WTC11 (cell line): ENCODE measurements at regions not wholly inside any gene's neighbourhood (a gene's known extent, or its start where the extent isn't known, plus 50 kb on each side); places are given as distances from the start of the nearest gene placed in this dataset.

Source experiments
- ATAC-seq: fragments of 200-7000 bp; cut with Tn5 transposase; 2 replicates; pipeline ENCODE4 v1.10.0; 2021; ENCODE audit warnings: mild to moderate bottlenecking, moderate library complexity
- CTCF ChIA-PET: fragments of 300-600 bp; sonication (Branson Sonifier 250); formaldehyde crosslinking; loops from one replicate; lab custom pipeline; 2021; ENCODE audit warnings: antibody characterized with exemption; lab: Charles Lee
- POLR2A ChIA-PET: fragments of 350-600 bp; sonication (Branson Sonifier 250); formaldehyde crosslinking; loops from one replicate; lab custom pipeline; 2021; ENCODE audit warnings: antibody characterized with exemption; lab: Charles Lee
- DNase-seq: peaks from one replicate; pipeline ENCODE4 v3.0.0; 2021; ENCODE audit warnings: low spot score
- H3K27ac Mint-ChIP-seq: 2 replicates; pipeline ENCODE4 v1.8.0; 2021; ENCODE audit warnings: mixed read lengths
- H3K27me3 Mint-ChIP-seq: 2 replicates; pipeline ENCODE4 v1.8.0; 2021; ENCODE audit warnings: low read depth, mild to moderate bottlenecking, moderate library complexity, mixed read lengths
- H3K36me3 Mint-ChIP-seq: 2 replicates; pipeline ENCODE4 v1.8.0; 2021; ENCODE audit warnings: mixed read lengths
- H3K4me1 Mint-ChIP-seq: 2 replicates; pipeline ENCODE4 v1.8.0; 2022; ENCODE audit warnings: mixed read lengths
- H3K4me3 Mint-ChIP-seq: 2 replicates; pipeline ENCODE4 v1.8.0; 2021; ENCODE audit warnings: mild to moderate bottlenecking, moderate library complexity, mixed read lengths
- H3K9me3 Mint-ChIP-seq: 2 replicates; pipeline ENCODE4 v1.8.0; 2021; ENCODE audit warnings: mixed read lengths
- AR ChIP-seq: fragments of 250-450 bp; sonication (Bioruptor Pico); IDR thresholded peaks from 2 replicates; pipeline ENCODE4 v1.9.0; 2021; ENCODE audit warnings: mild to moderate bottlenecking
- CBFB ChIP-seq: sonication (generic); formaldehyde crosslinking; IDR thresholded peaks from 2 replicates; pipeline ENCODE4 v1.8.1; 2022; ENCODE audit warnings: mild to moderate bottlenecking, low read depth, missing genetic modification reagents
- ETV6 ChIP-seq: sonication (generic); formaldehyde crosslinking; IDR thresholded peaks from 2 replicates; pipeline ENCODE4 v1.8.1; 2022; ENCODE audit warnings: mild to moderate bottlenecking, missing genetic modification reagents
- GABPB1 ChIP-seq: sonication (generic); formaldehyde crosslinking; IDR thresholded peaks from 2 replicates; pipeline ENCODE4 v1.8.1; 2023; ENCODE audit warnings: mild to moderate bottlenecking, missing genetic modification reagents
- JAZF1 ChIP-seq: fragments of 250-450 bp; sonication (Bioruptor Pico); IDR thresholded peaks from 2 replicates; pipeline ENCODE4 v1.9.0; 2021; ENCODE audit warnings: moderate library complexity, mild to moderate bottlenecking, inconsistent platforms
- NFE2L1 ChIP-seq: sonication (generic); formaldehyde crosslinking; IDR thresholded peaks from 2 replicates; pipeline ENCODE4 v1.8.1; 2023; ENCODE audit warnings: missing genetic modification reagents
- NFYB ChIP-seq: sonication (generic); formaldehyde crosslinking; conservative IDR thresholded peaks from 2 replicates; pipeline ENCODE4 v1.8.0; 2022; ENCODE audit warnings: low read depth, missing genetic modification reagents
- ZNF121 ChIP-seq: sonication (generic); formaldehyde crosslinking; IDR thresholded peaks from 2 replicates; pipeline ENCODE4 v1.8.0; 2023; ENCODE audit warnings: missing genetic modification reagents
- ZNF232 ChIP-seq: sonication (generic); formaldehyde crosslinking; IDR thresholded peaks from 2 replicates; pipeline ENCODE4 v1.8.0; 2022; ENCODE audit warnings: mild to moderate bottlenecking, missing genetic modification reagents
- ZNF263 ChIP-seq: sonication (generic); formaldehyde crosslinking; IDR thresholded peaks from 2 replicates; pipeline ENCODE4 v1.8.1; 2022; ENCODE audit warnings: low read depth, mild to moderate bottlenecking, moderate library complexity, missing genetic modification reagents
- ZNF396 ChIP-seq: fragments of 250-450 bp; sonication (Bioruptor Pico); IDR thresholded peaks from 2 replicates; pipeline ENCODE4 v1.8.0; 2021; ENCODE audit warnings: mild to moderate bottlenecking, moderate library complexity, borderline replicate concordance
- ZNF416 ChIP-seq: fragments of 250-450 bp; sonication (Bioruptor Pico); IDR thresholded peaks from 2 replicates; pipeline ENCODE4 v1.9.0; 2021; ENCODE audit warnings: mild to moderate bottlenecking, inconsistent platforms
- TF ChIP-seq, protein P1 (sequence below): fragments of 250-450 bp; sonication (Bioruptor Pico); IDR thresholded peaks from 2 replicates; pipeline ENCODE4 v1.9.0; 2021; ENCODE audit warnings: mild to moderate bottlenecking, borderline replicate concordance
- TF ChIP-seq, protein P2 (sequence below): sonication (generic); formaldehyde crosslinking; IDR thresholded peaks from 2 replicates; pipeline ENCODE4 v1.8.1; 2023; ENCODE audit warnings: mild to moderate bottlenecking, missing genetic modification reagents
- TF ChIP-seq, protein P3 (sequence below): sonication (generic); formaldehyde crosslinking; IDR thresholded peaks from 2 replicates; pipeline ENCODE4 v1.8.1; 2022; ENCODE audit warnings: mild to moderate bottlenecking, moderate library complexity, missing genetic modification reagents
- TF ChIP-seq, protein P4 (sequence below): sonication (generic); formaldehyde crosslinking; IDR thresholded peaks from 2 replicates; pipeline ENCODE4 v1.8.1; 2022; ENCODE audit warnings: low read depth, missing genetic modification reagents, borderline replicate concordance
- TF ChIP-seq, protein P5 (sequence below): sonication (generic); formaldehyde crosslinking; IDR thresholded peaks from 2 replicates; pipeline ENCODE4 v1.8.0; 2022; ENCODE audit warnings: mild to moderate bottlenecking, missing genetic modification reagents
- TF ChIP-seq, protein P6 (sequence below): sonication (generic); formaldehyde crosslinking; IDR thresholded peaks from 2 replicates; pipeline ENCODE4 v1.8.0; 2022; ENCODE audit warnings: mild to moderate bottlenecking, missing genetic modification reagents

- TF ChIP-seq, protein P1, sequence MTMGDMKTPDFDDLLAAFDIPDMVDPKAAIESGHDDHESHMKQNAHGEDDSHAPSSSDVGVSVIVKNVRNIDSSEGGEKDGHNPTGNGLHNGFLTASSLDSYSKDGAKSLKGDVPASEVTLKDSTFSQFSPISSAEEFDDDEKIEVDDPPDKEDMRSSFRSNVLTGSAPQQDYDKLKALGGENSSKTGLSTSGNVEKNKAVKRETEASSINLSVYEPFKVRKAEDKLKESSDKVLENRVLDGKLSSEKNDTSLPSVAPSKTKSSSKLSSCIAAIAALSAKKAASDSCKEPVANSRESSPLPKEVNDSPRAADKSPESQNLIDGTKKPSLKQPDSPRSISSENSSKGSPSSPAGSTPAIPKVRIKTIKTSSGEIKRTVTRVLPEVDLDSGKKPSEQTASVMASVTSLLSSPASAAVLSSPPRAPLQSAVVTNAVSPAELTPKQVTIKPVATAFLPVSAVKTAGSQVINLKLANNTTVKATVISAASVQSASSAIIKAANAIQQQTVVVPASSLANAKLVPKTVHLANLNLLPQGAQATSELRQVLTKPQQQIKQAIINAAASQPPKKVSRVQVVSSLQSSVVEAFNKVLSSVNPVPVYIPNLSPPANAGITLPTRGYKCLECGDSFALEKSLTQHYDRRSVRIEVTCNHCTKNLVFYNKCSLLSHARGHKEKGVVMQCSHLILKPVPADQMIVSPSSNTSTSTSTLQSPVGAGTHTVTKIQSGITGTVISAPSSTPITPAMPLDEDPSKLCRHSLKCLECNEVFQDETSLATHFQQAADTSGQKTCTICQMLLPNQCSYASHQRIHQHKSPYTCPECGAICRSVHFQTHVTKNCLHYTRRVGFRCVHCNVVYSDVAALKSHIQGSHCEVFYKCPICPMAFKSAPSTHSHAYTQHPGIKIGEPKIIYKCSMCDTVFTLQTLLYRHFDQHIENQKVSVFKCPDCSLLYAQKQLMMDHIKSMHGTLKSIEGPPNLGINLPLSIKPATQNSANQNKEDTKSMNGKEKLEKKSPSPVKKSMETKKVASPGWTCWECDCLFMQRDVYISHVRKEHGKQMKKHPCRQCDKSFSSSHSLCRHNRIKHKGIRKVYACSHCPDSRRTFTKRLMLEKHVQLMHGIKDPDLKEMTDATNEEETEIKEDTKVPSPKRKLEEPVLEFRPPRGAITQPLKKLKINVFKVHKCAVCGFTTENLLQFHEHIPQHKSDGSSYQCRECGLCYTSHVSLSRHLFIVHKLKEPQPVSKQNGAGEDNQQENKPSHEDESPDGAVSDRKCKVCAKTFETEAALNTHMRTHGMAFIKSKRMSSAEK, result no peak
- TF ChIP-seq, protein P2, sequence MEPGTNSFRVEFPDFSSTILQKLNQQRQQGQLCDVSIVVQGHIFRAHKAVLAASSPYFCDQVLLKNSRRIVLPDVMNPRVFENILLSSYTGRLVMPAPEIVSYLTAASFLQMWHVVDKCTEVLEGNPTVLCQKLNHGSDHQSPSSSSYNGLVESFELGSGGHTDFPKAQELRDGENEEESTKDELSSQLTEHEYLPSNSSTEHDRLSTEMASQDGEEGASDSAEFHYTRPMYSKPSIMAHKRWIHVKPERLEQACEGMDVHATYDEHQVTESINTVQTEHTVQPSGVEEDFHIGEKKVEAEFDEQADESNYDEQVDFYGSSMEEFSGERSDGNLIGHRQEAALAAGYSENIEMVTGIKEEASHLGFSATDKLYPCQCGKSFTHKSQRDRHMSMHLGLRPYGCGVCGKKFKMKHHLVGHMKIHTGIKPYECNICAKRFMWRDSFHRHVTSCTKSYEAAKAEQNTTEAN (CRISPR knock-in tag), result no peak
- TF ChIP-seq ETV6 (CRISPR knock-in tag) (no peak), GABPB1 (CRISPR knock-in tag) (no peak), ZNF416 (no peak), ZNF263 (no peak), ZNF396 (no peak)
Observed at GRCh38 chr9:129478961-129479630, 141.8 kb downstream of the C9orf50 start (continued).

- H3K36me3 Mint-ChIP-seq, result peaks cover 4% of the 10 kb centered on the region; the same call in 1 of the 2 replicates
- POLR2A ChIA-PET, result no interaction called here
- no peak overlapping the region for H3K27ac Mint-ChIP-seq
- H3K27me3 Mint-ChIP-seq, result peaks cover 60% of the 10 kb centered on the region
- TF ChIP-seq CBFB (CRISPR knock-in tag), result no peak
- TF ChIP-seq ZNF121 (CRISPR knock-in tag), result 0 out of 2 replicates have a peak, but pooled peaks have one; percentile 28
- peaks cover 8% of the 10 kb centered on the region for H3K9me3 Mint-ChIP-seq
- H3K4me1 Mint-ChIP-seq, result peaks cover 17% of the 10 kb centered on the region
- H3K4me3 Mint-ChIP-seq, result no peak overlapping the region
- ATAC-seq (no peak), DNase-seq (no peak)
- CTCF ChIA-PET, result no interaction called here
Observed at GRCh38 chr9:129478461-129478860, 142.4 kb downstream of the C9orf50 start.

DNA sequence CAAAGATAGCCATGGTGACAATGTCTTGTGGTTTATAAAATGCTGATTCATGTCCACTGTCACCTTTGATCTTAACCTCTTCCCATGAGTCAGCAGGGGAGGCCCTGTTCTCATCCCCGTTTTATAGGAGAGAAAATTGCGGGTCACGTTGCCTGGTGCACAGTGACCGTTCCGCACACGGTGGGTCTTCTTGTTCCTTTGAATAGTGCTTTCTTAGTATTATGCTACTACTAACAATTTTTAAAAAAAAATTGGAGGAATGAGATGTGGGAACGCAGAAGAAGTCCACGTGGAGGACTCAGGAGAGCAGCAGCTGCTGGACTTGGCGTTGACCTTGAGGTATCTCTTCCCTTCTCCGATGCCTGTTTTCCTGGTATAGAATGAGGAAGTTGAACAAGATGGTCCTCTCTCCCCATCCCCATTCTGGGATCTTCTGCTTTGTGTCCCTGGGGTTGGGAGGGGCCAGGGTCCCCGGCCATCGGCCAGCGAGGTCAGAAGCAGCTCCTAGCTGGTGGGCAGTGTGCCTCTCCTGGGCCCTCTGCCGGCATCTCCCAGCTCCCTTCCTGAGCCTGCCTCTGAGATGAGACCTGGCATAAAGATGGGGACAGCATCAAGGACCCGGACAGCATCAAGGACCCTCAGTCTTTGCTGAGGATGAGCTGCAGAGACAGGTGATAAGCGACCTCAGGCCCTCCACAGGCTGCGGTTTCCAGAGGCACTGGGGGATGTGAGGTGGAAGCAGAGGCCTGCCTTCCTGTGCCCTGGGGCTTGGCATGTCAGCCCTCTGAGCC, 143.9 kb downstream of the C9orf50 start:
- ATAC-seq (no peak), DNase-seq (no peak)
- ChIA-PET CTCF (no interaction called here), POLR2A (no interaction called here)
- H3K36me3 Mint-ChIP-seq, result peaks cover 4% of the 10 kb centered on the region; the same call in 1 of the 2 replicates
- H3K27ac Mint-ChIP-seq, result no peak overlapping the region
- H3K27me3 Mint-ChIP-seq, result peaks cover 58% of the 10 kb centered on the region
- H3K9me3 Mint-ChIP-seq, result peaks cover 8% of the 10 kb centered on the region
- H3K4me3 Mint-ChIP-seq, result no peak overlapping the region
- peaks cover 23% of the 10 kb centered on the region for H3K4me1 Mint-ChIP-seq
- TF ChIP-seq NFYB (no peak), ZNF232 (no peak), NFE2L1 (CRISPR knock-in tag) (no peak), JAZF1 (no peak), AR (CRISPR knock-in tag) (no peak), ETV6 (CRISPR knock-in tag) (no peak)
- TF ChIP-seq, protein P3, sequence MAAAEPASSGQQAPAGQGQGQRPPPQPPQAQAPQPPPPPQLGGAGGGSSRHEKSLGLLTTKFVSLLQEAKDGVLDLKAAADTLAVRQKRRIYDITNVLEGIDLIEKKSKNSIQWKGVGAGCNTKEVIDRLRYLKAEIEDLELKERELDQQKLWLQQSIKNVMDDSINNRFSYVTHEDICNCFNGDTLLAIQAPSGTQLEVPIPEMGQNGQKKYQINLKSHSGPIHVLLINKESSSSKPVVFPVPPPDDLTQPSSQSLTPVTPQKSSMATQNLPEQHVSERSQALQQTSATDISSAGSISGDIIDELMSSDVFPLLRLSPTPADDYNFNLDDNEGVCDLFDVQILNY (CRISPR knock-in tag), result no peak
- TF ChIP-seq, protein P4, sequence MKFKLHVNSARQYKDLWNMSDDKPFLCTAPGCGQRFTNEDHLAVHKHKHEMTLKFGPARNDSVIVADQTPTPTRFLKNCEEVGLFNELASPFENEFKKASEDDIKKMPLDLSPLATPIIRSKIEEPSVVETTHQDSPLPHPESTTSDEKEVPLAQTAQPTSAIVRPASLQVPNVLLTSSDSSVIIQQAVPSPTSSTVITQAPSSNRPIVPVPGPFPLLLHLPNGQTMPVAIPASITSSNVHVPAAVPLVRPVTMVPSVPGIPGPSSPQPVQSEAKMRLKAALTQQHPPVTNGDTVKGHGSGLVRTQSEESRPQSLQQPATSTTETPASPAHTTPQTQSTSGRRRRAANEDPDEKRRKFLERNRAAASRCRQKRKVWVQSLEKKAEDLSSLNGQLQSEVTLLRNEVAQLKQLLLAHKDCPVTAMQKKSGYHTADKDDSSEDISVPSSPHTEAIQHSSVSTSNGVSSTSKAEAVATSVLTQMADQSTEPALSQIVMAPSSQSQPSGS, result no peak
- TF ChIP-seq, protein P2 (CRISPR knock-in tag), result no peak
- TF ChIP-seq, protein P5, sequence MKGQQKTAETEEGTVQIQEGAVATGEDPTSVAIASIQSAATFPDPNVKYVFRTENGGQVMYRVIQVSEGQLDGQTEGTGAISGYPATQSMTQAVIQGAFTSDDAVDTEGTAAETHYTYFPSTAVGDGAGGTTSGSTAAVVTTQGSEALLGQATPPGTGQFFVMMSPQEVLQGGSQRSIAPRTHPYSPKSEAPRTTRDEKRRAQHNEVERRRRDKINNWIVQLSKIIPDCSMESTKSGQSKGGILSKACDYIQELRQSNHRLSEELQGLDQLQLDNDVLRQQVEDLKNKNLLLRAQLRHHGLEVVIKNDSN (CRISPR knock-in tag), result no peak
- TF ChIP-seq, protein P6, sequence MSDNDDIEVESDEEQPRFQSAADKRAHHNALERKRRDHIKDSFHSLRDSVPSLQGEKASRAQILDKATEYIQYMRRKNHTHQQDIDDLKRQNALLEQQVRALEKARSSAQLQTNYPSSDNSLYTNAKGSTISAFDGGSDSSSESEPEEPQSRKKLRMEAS (CRISPR knock-in tag), result no peak
